Ovary (tissue), 3 donors: ENCODE measurements at regions not wholly inside any gene's neighbourhood (a gene's known extent, or its start where the extent isn't known, plus 50 kb on each side); places are given as distances from the start of the nearest gene placed in this dataset.

ENCODE experiments used
- POLR2A ChIP-seq: fragments of 450-650 bp; IDR thresholded peaks from one replicate; pipeline ENCODE4 v1.6.1; 2017; ENCODE audit warnings: antibody characterized with exemption, mild to moderate bottlenecking, moderate library complexity
- TF ChIP-seq, protein P1 (sequence below), 3 donors: fragments of 450-650 bp in 2 of 3; fragments of 200-600 bp in 1 of 3; IDR thresholded peaks; one replicate each; pipeline versions ENCODE4 v1.5.1 to v1.8.0; 2016 to 2022; ENCODE audit warnings: antibody characterized with exemption in 3 of 3, mild to moderate bottlenecking in 1 of 3
- donor health status: DM: no; HTN: no; CAD: no.

DNA sequence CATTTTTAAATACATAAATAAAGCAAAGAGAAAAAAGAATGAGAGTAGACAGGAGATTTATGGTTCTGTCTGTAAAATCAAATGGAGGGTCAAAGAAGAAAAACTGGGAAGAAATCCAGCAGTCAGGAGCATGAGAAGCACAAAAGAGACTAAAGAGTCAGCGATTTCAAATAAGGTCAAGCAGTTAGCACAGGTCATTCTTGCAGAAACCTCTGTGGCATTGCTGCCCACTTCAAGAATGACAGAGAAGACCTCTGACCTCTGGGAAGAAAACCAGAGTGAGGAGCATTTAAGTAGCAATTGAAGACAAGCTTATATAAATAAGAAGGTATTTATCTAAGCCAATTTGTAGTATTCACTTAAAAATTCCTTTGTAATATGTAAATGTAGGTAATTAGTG is 172.0 kb upstream of the SPOPL start:
- TF ChIP-seq, protein P1, sequence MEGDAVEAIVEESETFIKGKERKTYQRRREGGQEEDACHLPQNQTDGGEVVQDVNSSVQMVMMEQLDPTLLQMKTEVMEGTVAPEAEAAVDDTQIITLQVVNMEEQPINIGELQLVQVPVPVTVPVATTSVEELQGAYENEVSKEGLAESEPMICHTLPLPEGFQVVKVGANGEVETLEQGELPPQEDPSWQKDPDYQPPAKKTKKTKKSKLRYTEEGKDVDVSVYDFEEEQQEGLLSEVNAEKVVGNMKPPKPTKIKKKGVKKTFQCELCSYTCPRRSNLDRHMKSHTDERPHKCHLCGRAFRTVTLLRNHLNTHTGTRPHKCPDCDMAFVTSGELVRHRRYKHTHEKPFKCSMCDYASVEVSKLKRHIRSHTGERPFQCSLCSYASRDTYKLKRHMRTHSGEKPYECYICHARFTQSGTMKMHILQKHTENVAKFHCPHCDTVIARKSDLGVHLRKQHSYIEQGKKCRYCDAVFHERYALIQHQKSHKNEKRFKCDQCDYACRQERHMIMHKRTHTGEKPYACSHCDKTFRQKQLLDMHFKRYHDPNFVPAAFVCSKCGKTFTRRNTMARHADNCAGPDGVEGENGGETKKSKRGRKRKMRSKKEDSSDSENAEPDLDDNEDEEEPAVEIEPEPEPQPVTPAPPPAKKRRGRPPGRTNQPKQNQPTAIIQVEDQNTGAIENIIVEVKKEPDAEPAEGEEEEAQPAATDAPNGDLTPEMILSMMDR (IDR thresholded peaks at IDR 0.05) = no peak
- no peak for TF ChIP-seq POLR2A
